Posterior cingulate gyrus (tissue), 11 donors: ENCODE measurements at regions not wholly inside any gene's neighbourhood (a gene's known extent, or its start where the extent isn't known, plus 50 kb on each side); places are given as distances from the start of the nearest gene placed in this dataset.

Experiments
- DNase-seq, 10 donors: peaks; one replicate each; pipeline versions ENCODE4 v3.0.0 to v3.0.0-alpha.2; 2020 to 2021; ENCODE audit warnings: mixed read lengths in 3 of 10
- intact Hi-C: fragments of 100-400 bp; cut with DNase I; formaldehyde crosslinking; loops from one replicate; pipeline ENCODE4 v1.15.1; 2023

DNA sequence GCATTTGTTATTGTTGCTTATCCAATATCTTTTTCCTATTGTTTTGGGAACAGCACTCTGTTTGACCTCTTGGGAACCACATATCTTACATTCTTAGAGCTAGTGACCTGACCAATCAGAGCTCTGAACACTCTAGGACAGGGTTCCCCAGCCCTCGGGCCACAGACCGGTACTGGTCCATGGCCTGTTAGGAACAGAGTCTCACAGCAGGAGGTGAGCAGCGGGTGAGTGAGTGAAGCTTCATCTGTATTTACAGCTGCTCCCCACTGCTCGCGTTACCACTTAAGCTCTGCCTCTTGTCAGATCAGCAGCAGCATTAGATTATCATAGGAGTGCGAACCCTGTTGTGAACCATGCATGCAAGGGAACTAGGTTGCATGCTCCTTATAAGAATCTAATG, 226.0 kb upstream of the TSHZ2 start:
- no peak for DNase-seq
- intact Hi-C loops: no loop called here

DNA sequence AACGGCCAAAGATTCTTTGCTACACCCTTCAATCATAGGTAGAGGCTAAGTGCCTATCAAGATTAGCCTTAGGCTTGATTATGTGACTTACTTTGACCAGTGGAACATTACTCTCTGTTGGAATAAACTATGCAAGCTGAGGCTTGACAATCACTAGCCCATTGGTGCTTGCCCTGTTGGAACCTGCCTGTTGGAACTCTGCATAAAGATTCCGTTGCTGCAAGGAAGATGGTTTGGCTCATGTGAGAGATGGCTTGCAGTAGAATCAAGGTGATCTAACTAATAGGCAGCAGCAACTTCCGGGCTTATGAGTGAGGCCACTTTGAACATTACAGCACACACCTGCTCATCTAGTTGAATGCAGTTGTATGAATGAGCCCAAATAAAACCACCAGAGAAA, 227.7 kb upstream of the TSHZ2 start:
- no peak for DNase-seq
- intact Hi-C loops: no loop called here

DNA sequence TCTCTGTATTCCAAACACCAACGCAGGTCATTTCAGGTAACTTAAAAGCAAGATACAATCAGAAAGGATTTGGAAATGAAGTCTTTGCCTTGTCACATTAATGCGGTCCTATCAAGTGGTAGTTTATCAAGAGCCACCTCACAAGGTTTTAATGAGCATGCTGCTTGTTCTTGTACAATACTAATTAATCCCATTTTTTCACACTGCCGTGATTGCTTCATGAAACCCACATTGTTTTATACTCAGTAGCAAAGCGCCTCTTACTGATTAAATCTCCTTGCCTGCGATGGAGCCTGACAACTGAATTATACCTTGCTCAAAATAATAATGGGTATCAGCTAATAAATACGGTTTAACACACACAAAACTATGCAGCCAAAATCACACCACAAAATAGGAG, 234.1 kb upstream of the TSHZ2 start:
- intact Hi-C loops: no loop called here
- no peak for DNase-seq

DNA sequence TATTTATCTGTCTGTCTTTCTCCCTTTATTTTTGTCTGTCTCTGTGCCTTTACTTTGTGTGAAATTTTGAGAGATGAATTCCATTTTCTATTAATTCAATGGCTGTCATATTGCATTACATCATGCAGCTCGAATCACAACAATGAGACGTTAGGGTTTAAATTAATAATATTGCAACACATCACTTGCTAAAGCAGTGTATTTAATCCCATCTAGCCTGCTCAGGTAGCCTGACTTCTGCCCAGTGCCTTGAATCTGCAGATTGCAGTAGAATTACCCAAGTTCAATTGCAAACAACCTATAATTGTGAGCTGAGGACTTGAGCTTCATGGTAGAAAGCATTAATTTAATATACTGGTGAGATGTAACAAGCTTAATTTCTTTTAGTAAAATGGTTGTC, 235.7 kb upstream of the TSHZ2 start:
- no peak for DNase-seq
- intact Hi-C loops: no loop called here

DNA sequence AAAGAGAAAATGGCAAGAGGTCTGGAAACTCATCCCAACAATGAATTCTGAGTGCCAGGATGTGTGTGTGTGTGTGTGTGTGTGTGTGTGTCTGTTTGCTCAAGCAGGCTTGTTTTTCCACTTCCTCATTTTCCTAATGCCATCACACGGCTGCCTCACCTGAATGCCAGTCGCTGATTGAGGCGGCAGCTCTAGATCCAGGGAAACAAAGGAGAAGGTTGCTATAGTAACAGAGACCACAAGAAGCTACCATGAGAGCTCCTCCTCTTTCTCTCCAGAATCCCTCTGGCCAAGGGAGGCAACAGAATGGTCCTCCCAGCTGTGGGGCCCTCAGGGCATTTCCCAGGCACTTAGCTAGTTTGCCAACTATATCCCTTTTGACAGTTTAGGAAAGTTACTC, 241.1 kb upstream of the TSHZ2 start:
- no peak for DNase-seq
- intact Hi-C loops: no loop called here

DNA sequence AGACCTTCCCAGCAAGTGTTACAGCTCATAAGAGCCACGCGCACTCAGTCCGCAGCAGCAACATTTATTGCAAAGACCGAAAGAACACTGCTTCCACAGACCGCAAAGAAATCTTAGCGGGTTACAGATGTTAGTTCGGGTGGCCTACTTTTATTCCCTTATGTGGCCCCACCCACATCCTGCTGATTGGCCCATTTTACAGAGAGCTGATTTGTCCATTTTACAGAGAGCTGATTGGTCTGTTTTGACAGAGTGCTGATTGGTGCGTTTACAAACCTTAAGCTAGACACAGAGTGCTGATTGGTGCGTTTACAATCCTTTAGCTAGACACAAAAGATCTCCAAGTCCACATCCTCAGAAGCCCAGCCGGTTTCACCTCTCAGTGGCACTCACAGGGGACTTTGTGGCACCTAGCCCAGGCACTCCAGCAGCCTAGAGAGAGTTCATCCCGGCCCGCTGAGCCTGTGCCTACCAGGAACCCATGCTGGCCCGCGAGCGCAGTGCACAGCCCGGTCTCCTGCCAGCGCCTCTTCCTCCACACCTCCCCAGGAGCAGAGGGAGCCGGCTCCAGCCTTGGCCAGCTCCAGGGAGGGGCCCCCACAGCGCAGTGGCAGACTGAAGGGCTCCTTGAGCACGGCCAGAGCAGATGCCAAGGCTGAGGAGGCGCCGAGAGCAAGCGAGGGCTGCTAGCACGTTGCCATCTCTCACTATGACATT, 244.3 kb upstream of the TSHZ2 start:
- DNase-seq: peak in 2 of 10 donors; percentile 66 to 81
- intact Hi-C loops: no loop called here

DNA sequence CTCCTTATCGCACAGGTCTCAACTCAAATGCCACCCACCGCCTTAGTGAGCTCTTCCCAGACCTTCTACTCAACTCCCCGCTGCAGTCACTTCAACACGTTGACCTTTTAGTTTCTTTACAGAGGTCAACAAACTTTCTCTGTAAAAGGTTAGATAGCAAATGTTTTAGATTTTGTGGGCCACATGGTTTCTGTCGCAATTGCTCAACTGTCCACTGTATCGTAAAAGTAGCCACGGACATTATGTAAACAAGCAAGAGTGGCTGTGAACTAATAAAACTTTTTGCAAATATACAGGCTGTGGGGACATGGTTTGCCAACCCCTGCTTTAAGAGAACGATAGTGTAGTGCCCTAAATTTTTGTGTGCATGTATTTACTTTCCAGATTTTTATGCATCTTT, 247.6 kb upstream of the TSHZ2 start:
- no peak for DNase-seq
- intact Hi-C loops: no loop called here

DNA sequence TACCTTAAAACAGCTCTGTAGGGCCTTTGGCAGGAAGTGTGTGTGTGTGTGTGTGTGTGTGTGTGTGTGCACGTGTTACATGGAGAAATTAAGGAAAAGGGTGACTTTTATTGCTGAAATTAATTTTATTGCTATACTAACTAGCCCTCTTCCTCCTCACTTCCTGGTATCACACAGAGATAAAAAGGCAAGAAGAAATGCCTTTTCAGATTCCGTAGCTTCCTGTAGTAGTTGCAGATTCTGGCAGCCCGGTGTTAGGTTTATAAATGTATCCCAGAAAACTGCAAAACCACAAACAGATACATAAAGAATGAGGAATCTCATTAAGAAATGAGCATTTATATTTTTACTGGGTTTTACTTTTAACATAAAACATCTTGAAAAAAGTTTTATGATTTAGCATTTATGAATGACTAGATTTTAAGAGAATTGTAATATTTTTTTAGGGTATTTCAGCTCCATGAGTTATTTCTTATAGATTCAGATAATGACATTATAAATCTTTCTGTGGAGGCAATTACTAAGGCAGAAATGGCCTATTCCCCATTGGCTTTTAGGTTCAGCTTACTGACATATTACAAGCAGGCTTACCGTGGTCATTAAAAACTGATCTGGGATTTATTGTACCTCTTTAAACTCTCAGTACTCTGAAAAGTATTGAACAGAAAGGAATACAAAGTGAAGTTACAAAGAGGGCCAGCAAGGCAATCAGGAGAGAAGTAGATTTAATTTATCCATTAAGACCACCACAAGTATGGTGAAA, 249.1 kb upstream of the TSHZ2 start:
- no peak for DNase-seq
- intact Hi-C loops: no loop called here

DNA sequence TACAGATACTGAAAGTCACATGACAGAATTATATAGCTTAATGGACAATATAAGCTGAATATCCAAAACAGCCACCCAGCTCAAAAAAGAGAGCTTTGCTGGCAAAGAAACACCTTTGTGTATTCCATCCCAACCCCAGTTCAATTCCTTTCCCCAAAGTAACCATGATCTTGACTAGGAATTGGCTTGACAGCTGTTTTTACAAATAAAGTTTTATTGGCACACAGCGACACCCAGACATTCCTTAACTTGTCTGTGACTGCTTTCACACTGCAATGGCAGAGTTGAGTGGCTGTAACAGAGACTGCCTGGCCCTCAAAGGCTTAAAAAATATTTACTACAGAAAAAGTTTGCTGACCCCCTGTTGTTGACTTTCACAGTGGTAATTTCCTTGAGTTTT, 264.0 kb upstream of the TSHZ2 start:
- intact Hi-C loops: no loop called here
- no peak for DNase-seq

DNA sequence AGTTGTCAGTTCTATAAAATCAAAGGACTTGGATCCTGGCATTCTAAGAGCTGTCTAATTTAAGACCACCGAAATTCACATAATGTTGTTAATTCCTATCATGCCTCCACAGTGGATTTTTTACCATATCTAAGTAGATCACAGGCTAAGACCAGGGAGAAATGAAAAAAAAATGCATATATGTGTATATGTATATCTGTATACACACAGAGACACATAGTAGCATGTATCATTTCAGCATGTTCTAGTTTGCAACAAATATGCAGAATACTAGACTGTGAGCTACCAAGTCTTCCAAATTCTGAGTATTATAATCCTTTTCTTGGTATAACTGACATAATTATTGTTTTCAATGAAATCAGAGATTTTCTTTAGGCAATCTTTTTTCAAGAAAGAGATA, 267.6 kb upstream of the TSHZ2 start:
- no peak for DNase-seq
- intact Hi-C loops: no loop called here

DNA sequence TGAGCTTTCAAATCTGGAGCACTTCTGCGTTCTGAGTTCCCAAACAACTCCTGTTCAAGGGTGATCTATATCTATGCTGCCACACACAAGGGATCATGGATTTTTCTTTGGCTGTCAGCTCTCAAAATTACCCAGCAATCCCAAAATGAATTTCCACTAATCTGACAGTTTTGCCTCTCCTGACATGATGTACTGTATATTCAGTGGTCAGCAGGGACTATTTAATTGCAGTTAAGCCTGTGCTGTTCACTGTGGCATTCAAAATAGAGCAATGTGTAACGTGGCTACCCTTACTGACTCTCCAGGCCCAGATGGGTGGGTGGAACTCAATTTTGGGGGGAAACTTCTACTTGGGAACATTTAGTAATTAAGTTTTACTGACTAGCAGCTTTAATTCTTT, 283.8 kb upstream of the TSHZ2 start:
- DNase-seq: no peak
- intact Hi-C loops: no loop called here

DNA sequence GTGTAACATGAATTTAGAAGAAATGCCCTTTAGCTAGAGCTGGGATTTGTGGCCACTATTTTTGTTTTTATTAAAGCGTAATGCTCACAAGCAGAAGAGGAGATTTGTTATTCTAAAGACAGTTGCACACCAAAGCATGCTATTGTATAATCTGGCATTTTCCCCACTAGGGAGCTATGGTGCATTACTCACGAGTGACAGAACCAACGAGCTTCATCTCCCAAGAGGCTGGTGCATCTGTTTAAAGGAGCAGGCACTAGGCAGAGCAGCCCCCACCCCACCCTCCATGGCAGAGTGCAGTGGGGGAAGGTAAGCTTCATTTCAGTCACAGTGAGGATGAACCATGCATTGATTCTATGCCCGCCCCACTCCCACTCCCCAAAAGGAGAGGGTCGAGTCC, 287.3 kb upstream of the TSHZ2 start:
- DNase-seq: no peak
- intact Hi-C loops: no loop called here

DNA sequence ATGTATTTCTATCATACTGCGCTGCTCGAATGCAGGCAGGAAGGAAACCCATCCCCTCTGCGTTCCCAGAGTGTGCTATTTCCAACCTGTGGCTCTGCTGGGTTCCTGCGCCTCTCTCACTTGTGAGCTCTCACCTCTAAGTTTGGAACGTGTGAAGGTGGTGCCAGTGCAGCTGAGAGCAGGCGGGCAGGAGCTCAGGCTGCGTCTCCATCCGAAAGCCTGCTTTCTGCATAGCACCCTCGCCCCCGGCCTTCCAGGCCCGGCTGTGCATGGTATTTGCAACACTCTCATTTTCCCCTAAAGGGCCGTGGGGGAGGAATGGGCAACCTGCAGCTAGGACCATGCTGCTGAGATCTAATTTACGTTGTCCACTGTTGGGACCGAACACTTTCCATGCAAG, 288.0 kb upstream of the TSHZ2 start:
- DNase-seq: peak in 9 of 10 donors; percentile 10 to 92 (median 51)
- intact Hi-C loops: no loop called here

DNA sequence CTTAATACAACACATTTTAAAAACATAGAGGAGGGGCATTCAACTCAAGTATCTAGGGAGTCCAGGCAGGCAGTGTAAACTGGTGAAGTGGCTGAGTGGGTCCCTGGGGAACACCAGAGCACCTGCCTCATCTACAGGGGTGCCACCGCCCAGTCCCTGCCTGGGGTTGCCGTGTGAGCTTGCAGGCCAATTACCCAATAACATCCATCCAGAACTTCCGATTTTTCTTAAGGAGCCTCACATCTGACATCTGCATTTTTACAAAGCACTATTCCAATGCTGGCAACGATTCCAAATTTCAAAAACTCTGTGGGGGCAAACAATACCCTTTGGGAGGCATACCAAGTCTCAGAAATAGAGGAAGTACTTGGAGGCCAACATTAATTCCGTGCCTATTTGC, 288.4 kb upstream of the TSHZ2 start:
- intact Hi-C loops: no loop called here
- DNase-seq: no peak

DNA sequence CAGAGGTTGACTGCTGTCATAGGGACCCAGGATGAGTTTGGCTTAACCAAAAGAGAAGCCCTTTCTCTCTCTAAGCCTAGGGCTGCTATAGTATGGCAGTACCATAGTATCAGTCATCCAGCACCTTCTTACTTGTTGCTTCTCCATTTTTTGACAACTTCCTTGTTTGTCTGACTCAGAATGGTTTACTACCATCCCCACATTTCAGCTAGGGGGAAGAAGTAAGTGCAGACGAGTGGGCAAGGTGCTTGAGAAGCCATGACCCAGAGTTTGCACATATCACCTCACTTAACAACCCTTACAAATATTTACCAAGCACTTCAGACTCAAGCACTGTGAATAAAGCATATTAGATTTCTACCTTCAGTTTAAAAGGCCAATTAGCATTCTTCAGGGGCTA, 289.9 kb upstream of the TSHZ2 start:
- intact Hi-C loops: no loop called here
- DNase-seq: no peak

DNA sequence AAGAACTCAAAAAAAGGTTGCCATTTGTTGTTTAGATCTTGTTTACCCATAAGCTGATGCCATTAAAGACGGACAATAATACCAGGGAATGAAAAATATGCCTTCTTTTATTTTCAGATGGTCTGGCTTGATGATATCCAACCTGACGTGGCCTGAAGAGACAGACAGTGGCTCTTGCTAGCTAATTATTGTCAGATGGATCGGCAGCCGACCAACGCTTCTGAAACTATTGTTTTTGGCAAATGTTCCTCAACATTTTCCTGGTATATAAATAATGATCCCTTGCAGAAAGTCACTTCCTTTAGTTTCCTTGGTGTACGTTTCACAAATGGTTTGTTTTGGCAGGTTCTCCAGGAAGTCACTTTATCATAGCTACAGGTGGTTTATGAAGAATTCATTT, 290.9 kb upstream of the TSHZ2 start:
- intact Hi-C loops: no loop called here
- no peak for DNase-seq

DNA sequence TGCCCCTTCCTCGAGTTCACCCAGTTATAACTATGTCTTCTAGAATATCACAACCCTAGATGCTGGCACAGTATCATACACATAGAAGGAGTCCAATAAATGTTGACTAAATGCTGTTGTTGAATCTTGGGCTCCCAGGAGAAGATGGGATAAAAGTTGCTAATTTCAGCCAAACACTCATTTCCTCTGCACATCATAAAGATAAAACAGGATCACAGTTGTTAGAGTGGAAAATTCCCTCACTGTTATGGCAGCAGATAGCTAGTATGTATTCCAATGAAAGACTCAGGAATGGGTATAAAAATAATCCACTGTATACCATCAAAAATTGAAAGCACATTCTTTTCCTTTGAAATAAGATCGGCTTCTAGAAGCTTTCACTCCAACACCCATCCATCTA, 294.9 kb upstream of the TSHZ2 start:
- no peak for DNase-seq
- intact Hi-C loops: no loop called here

DNA sequence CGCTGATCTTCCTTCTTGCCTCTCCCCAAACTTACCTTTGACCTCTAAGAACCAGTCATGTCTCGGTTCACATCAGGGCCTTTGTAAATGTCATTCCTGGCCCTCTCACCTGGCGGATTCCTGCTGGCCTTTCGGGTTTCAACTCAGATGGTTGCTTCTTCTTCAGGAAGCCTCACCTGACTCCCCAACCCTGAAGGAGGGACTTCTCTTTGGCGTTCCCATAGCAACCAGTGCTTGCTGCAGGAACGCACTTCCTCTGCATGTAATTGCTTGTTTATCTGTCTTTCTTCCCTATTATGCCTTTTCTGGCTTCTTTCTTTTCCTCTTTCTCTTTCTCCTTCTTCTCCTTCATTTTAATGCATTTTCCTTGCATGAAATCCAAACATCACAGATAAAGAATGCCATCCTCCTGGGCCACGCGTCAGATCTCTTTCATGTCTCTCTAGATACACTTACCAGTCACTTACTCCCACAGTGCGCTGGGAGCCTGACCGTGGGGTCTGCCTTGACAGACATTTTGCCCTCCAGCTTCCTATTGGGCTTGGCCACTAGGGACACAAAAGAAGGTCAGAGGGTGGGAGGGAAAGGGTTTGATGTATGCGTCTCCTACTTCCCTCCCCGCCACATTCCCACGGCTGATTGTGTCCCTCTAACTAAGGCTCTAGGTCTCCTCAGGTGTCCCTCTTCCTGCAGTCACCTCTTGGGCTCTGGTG, 295.7 kb upstream of the TSHZ2 start:
- no peak for DNase-seq

DNA sequence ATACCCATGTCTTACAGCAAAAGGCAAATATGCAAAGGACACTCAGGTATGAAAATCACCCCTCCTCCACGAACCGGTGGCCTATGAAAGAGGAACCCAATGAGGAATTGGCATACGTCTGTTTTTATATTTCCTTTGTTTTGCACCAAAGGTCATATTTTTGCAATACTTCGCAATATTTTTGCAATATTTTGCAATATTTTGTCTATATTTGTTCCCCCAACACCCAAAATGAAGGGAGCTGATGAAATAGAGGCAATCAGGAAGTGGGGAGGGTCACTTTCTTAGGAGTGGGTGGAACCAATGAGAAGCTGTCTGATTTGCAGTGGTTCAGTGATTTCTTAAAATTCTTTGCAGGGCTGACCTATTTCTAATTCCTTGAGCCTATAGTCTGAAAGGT, 296.8 kb upstream of the TSHZ2 start:
- intact Hi-C loops: no loop called here

More for the DNA sequence above, 295.7 kb upstream of the TSHZ2 start:
- intact Hi-C loops: no loop called here

DNA sequence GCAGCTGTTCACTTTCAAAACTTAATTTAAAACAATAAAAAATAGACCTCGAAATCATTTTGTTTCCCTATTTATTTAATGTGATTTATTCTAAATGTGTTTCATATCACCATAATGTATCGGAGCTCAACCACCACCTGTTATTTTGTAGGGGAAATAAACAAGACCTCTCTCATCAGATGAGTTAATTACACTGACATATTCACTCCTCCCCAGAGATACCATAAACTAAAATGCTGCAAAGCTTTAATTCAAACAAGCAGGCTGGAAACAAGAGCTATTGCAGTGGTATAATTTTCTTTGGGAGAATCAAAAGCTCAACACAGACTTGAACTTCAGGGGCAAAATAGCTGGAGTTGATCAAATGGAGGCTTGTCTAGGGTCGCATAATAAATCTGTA, 303.5 kb upstream of the TSHZ2 start:
- intact Hi-C loops: no loop called here
- no peak for DNase-seq

More for the DNA sequence above, 296.8 kb upstream of the TSHZ2 start:
- DNase-seq: no peak

DNA sequence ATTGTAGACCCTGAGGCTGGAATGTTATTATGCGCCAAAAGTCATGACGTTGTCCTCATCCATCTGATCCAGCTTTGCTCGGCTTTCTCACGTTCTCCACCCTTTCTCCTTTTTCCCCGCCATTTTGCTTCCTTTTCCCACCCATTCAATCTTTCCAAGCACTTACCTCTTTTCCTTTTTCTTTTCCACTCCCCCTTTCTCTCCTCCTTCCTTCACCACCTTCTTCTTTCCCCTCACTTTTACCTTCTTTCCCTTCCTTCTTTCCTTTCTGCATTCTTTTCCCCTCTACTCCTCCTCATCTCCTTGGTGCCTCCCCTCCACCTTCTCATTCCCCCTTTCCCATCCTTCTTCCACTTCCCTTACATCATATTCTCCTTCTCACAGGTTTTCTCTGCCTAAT, 304.8 kb upstream of the TSHZ2 start:
- no peak for DNase-seq
- intact Hi-C loops: no loop called here

DNA sequence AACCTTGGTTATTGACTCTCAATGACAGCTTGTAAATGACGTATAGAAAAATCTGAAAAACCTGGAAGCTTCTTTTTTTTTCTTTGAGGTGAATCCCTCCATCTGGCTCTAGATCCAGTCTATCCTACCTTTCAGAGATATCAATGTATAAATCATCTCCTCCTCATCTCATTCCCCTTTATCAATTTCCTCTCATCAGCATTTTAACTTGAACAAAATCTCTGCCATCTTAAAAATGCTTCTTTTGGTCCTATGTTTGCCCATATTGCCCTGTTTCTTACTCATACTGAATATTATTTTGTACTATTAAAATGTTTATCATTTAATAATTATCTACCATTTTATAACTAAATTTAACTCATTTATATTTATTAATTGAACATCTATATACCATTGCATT, 306.7 kb upstream of the TSHZ2 start:
- DNase-seq: no peak
- intact Hi-C loops: no loop called here
